ENCODE measurements at regions not wholly inside any gene's neighbourhood (a gene's known extent, or its start where the extent isn't known, plus 50 kb on each side); places are given as distances from the start of the nearest gene placed in this dataset.

DNA sequence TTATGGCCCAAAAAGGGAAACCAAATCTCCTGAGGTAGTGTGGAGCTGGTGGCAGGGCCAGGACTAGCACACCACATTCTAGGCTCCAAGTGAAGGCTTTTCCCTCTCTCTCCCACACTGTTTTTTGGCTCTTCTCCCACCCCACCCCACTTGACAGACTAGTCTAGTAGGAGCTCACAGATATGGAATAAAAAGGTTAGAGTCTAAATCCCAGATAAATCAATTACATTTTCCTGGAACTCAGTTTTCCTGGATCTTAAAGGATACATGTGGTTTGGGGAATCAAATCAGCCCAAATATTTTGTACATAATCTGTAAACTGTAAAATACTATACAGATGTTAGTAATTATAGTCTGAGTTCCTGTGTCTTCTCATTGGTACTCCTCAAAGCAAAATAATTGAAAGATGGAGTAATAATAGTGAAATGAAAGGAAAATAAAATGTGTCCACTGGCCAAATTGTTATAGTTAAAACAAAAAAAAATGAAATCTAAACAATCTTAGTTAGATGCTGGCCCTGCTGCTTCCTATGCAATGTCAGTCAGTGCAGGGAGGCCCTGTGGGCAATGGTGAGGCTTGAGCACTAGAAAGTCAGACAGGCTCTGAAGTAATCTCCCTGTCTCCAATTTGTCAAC is 370.4 kb upstream of the CPEB2 start:
- TF ChIP-seq, protein P1, sequence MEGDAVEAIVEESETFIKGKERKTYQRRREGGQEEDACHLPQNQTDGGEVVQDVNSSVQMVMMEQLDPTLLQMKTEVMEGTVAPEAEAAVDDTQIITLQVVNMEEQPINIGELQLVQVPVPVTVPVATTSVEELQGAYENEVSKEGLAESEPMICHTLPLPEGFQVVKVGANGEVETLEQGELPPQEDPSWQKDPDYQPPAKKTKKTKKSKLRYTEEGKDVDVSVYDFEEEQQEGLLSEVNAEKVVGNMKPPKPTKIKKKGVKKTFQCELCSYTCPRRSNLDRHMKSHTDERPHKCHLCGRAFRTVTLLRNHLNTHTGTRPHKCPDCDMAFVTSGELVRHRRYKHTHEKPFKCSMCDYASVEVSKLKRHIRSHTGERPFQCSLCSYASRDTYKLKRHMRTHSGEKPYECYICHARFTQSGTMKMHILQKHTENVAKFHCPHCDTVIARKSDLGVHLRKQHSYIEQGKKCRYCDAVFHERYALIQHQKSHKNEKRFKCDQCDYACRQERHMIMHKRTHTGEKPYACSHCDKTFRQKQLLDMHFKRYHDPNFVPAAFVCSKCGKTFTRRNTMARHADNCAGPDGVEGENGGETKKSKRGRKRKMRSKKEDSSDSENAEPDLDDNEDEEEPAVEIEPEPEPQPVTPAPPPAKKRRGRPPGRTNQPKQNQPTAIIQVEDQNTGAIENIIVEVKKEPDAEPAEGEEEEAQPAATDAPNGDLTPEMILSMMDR (optimal IDR thresholded peaks at IDR 0.05 in 1 of 3, IDR thresholded peaks at IDR 0.05 in 1 of 3, conservative IDR thresholded peaks at IDR 0.05 in 1 of 3; ENCODE audit: extremely low read depth in 1 of 3, insufficient read depth in 2 of 3, low read length in 3 of 3) = no peak
- TF ChIP-seq EZH2 (IDR thresholded peaks at IDR 0.05; ENCODE audit: low read length) = no peak
